ENCODE measurements at regions not wholly inside any gene's neighbourhood (a gene's known extent, or its start where the extent isn't known, plus 50 kb on each side); places are given as distances from the start of the nearest gene placed in this dataset.

DNA sequence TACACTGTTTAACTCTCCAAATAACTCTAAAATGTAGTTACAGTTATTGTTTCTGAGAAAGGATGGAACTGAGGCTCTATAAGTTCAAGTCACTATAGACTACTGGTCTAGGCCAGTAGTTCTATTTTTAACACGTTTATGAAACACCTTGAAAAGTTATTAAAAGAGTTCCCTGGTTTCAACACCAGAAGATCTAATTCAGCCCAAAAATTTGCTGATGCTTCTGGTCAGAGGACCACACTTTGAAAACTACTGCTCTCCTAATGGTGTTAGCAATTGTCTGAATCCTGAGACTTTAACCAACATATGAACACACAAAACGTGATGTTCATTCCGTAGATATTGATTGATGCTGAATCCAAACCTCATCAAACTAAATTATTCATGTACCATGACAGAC is 658.6 kb upstream of the STEAP1 start:
- ATAC-seq (ENCODE audit: low FRiP score) (no peak), DNase-seq (ENCODE audit: low spot score) (no peak)
- TF ChIP-seq, protein P1, sequence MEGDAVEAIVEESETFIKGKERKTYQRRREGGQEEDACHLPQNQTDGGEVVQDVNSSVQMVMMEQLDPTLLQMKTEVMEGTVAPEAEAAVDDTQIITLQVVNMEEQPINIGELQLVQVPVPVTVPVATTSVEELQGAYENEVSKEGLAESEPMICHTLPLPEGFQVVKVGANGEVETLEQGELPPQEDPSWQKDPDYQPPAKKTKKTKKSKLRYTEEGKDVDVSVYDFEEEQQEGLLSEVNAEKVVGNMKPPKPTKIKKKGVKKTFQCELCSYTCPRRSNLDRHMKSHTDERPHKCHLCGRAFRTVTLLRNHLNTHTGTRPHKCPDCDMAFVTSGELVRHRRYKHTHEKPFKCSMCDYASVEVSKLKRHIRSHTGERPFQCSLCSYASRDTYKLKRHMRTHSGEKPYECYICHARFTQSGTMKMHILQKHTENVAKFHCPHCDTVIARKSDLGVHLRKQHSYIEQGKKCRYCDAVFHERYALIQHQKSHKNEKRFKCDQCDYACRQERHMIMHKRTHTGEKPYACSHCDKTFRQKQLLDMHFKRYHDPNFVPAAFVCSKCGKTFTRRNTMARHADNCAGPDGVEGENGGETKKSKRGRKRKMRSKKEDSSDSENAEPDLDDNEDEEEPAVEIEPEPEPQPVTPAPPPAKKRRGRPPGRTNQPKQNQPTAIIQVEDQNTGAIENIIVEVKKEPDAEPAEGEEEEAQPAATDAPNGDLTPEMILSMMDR (IDR thresholded peaks at IDR 0.05), result no peak

GRCh38 chr7:89500084-89500483 is 654.2 kb upstream of the STEAP1 start:
- ATAC-seq (ENCODE audit: low FRiP score) (no peak), DNase-seq (ENCODE audit: low spot score) (no peak)
- TF ChIP-seq, protein P1 (IDR thresholded peaks at IDR 0.05), result no peak

GRCh38 chr7:89503281-89503680 is 651.0 kb upstream of the STEAP1 start:
- TF ChIP-seq, protein P1 (IDR thresholded peaks at IDR 0.05), result no peak
- DNase-seq (ENCODE audit: low spot score) (no peak), ATAC-seq (ENCODE audit: low FRiP score) (no peak)

DNA sequence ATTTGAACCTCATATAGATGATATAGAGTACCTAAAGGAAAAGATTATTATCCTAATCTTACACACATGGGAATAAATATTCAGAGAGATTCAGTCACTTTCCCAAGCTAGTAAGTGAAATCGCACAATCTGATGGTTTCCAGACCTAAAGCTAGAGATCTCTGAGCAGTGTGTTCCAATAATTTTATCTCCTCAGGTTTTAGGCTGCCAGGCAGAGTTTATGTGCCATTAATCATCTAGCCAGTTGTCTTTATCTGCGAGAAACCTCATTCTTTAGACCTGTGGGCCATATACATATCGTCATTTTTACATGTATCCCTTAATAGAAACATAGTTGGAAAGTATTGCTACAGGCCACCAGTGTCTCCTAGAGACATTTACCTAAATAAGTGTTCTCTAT is 647.2 kb upstream of the STEAP1 start:
- TF ChIP-seq, protein P1 (IDR thresholded peaks at IDR 0.05), result no peak
- DNase-seq (ENCODE audit: low spot score) (no peak), ATAC-seq (ENCODE audit: low FRiP score) (no peak)

DNA sequence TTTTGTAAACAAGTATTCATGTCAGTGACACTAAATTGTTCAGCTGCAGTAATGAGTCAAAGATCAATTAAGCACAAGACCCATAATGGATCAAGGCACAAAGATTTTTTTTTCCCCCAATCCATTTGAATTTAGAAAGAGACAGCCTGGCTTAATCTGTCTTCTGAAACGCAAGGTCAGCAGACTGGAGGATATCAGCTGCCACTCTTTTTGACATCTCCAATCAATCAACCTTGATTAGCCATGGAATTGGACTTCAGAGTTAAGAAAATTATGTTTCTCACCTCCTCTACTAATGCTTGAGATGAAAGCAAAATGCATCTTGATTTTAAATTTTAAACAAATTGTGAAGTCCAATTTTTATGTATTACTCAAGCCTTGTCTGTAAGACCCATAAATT is 642.4 kb upstream of the STEAP1 start:
- TF ChIP-seq, protein P1 (IDR thresholded peaks at IDR 0.05), result no peak
- ATAC-seq (ENCODE audit: low FRiP score) (no peak), DNase-seq (ENCODE audit: low spot score) (no peak)

DNA sequence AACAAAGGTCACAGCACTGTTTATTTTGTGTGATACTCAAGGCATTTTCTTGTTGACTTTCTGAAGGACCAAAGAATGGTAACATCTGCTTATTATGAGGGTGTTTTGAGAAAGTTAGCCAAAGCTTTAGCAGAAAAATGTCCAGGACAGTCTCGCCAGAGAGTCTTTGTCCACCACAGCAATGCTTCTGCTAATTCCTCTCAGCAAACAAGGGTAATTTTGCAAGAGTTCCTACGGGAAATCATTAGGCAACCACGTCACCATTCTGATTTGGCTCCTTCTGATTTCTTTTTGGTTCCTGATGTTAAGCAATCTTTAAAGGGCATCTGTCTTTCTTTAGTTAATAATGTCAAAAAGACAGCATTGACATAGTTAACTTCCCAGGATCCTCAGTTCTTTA is 639.3 kb upstream of the STEAP1 start:
- DNase-seq (ENCODE audit: low spot score) (no peak), ATAC-seq (ENCODE audit: low FRiP score) (no peak)
- TF ChIP-seq, protein P1 (IDR thresholded peaks at IDR 0.05), result no peak

GRCh38 chr7:89517815-89518214 is 636.5 kb upstream of the STEAP1 start:
- TF ChIP-seq, protein P1 (IDR thresholded peaks at IDR 0.05), result no peak
- DNase-seq (ENCODE audit: low spot score) (no peak), ATAC-seq (ENCODE audit: low FRiP score) (no peak)
